GM21390 (cell line): ENCODE measurements at regions not wholly inside any gene's neighbourhood (a gene's known extent, or its start where the extent isn't known, plus 50 kb on each side); places are given as distances from the start of the nearest gene placed in this dataset.

Experiments
- ATAC-seq: cut with Tn5 transposase; IDR thresholded peaks from one replicate; pipeline ENCODE4 v1.9.1; 2021; ENCODE audit not compliant: unreplicated experiment

- ATAC-seq: no peak
Observed at GRCh38 chr4:33171873-33172525, 2451.8 kb downstream of the PCDH7 start.

DNA sequence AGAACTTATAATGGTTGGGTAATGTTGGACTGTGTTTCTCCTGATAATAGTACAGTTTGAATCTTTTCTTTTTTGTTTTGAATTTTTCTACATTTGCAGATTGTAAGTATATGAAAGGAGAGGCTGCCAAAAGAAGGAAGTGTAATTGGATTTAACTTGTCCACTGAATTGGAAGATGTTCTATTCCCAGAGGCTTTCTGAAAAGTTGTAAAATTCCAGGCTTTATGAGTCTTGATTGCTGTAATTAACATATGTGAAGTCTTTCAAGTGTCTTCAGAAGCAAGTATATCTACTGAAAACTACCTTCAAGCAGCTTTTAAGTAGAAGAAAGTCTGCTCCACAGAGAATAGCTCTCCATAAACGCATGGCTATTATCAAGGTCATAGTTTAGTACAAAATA is 2456.4 kb downstream of the PCDH7 start:
- ATAC-seq: no peak

- peak; percentile 78 for ATAC-seq
Observed at GRCh38 chr4:33184657-33185290, 2464.6 kb downstream of the PCDH7 start.

- peak; percentile 41 for ATAC-seq
Observed at GRCh38 chr4:33187035-33187434, 2466.9 kb downstream of the PCDH7 start.

DNA sequence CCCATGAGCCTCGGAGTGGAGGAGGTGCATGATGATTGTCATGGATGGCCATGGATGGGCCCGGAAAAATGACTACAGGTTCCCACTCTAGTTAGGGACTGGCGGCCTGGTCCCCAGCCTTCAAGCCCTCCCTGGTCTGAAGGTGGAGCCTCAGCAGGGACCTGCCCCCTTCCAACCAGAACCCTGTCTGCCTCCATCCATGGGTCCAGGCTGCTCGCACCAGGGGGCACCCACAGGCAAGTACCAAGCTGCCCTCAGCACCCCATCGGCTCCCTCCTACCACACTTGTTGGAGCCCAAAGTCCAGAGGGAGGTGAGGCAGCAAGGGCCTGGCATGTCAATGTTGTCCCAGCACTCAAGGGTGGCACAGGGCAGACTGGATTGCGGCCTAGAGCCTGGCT is 2468.6 kb downstream of the PCDH7 start:
- no peak for ATAC-seq

DNA sequence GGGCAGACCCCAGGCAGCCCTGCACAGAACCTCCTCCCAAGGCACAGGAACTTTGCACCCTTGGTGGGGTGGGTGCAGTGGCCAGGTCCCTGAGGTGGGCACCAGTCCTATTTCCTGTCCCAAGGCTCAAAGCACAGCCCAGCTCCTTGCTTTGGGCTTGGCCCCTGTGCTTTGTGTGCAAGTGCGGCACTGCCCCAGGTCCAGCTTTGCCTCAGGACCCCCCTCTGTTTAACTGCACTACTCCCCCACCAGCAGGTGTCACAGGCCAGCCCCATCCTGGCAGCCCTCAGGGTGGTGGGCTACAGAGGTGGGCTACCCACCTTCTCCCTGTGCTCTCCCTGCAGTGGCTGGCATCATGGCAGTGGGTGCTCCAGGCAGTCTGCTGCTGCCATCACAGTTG is 2469.0 kb downstream of the PCDH7 start:
- ATAC-seq: no peak

DNA sequence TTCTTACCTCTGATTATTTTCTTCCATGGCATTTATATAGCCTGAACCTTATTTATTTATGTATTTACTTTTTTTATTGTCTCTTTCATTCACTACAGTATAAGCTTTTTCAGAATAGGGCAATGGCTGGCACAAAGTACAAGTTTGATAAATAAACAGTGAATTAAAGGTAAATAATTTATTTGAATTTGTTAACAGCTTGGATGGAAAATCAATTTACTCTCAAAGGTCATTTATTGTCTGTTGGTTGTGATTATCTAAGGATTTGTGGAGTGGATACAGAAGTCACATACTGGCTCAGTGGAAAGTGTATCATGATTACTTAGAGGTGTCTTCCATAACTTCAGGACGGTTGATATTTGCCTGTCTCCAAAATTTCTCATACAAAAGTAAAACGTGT is 2472.9 kb downstream of the PCDH7 start:
- ATAC-seq: no peak

- ATAC-seq: no peak
Observed at GRCh38 chr4:33200377-33200776, 2480.2 kb downstream of the PCDH7 start.

DNA sequence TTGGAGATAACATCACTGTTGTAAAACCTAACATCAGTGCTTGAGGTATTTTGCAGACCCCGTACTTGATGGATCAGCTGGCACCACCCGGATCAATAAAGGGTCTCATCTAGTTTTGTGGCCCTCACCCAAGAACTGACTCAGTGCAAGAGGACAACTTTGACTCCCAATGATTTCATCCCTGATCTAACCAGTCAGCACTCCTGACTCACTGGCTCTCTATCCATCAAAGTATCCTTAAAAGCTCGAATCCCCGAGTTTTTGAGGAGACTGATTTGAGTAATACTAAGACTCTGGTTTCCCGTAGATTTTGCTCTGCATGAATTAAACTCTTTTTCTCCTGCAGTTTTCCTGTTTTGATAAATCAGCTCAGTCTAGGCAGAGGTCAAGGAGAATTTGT is 2498.1 kb downstream of the PCDH7 start:
- ATAC-seq: no peak

DNA sequence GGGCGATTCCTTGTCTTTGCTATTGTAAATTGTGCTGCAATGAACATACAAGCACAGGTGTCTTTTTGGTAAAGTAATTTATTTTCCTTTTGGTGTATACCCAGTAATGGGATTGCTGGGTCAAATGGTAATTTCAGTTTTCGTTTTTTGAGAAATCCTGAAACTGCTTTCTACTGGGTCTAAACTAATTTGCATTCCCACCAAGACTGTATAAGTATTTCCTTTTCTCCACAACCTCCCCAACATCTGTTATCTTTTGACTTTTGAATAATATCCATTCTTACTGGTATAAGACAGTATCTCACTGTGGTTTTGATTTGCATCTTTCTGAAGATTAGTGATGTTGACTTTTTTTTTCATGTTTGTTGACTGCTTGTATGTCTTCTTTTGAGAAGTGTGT is 2506.0 kb downstream of the PCDH7 start:
- ATAC-seq: no peak

GRCh38 chr4:33226783-33227182 is 2506.6 kb downstream of the PCDH7 start:
- ATAC-seq: no peak

DNA sequence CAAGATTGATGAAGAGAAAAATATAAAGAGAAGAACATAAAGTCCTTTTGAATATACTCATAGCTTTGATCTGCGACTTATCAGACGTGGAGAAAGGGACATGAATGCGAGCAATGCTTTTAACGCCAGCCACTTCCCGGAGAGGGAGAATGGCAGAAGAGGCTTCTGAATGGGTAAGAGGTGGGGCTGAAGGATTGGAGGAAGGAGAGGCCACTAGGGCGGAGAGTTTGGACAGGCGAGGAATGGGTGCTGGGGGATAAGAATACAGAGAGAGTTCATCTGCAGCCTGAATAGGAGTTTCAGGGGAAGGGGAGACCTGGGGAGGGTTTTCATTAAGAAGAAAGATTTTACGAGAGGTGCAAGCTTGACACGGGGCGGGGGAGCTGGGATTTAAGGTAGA is 2534.9 kb downstream of the PCDH7 start:
- no peak for ATAC-seq

- ATAC-seq: no peak
Observed at GRCh38 chr4:33255507-33255906, 2535.3 kb downstream of the PCDH7 start.

DNA sequence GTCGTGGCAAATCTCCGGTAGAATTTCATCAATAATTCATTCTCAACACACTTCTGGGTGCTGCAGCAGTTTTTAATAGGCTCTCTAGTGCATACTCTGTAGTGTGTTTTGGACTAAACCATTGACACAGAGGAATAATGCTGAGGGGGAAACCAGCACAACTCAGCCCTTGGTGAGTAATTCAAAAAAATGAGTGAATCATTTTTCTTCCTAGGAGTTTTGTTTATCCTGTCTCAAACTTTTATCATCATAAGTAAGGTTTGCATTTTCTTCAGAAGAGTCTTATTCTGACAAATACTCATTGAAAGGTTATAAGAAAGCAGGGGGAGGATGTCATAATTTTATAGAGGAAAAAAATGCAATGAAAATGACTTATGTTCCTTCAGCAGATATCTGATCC is 2542.7 kb downstream of the PCDH7 start:
- no peak for ATAC-seq

DNA sequence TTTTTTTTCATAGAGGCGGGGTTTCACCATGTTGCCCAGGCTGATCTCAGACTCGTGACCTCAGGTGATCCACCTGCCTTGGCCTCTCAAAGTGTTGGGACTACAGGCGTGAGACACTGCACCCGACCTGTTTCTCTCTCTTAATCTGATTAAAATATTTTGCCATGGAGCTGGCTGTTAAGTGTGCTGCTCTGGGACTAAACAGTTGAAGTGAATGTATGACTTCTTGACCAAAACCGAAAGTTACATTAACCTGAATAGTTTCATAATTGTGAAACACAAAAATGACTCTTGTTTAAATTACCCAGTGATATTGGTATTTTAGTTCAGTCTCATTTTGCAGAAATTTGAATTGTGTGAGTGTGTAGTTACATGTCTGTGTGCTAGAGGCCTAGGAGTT is 2548.6 kb downstream of the PCDH7 start:
- no peak for ATAC-seq

DNA sequence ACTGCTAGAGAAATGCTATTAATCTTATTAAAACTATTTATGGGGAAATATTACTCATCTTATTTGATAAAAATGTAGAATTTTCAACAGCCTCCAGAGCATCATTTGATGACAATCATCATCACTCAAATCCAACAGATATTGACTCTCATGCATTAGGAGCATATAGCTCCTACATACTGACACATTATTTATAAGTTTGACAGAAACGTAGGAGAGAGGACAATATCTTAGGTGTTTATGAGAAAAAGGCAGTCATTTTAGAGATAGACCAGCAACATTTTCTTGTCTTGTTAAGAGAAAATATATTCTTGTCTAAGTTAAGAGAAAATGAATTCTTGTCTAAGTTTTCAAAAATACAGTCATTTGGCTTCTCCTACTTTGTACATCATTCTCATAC is 2550.2 kb downstream of the PCDH7 start:
- no peak for ATAC-seq

GRCh38 chr4:33272722-33273121 is 2552.6 kb downstream of the PCDH7 start:
- ATAC-seq: no peak

DNA sequence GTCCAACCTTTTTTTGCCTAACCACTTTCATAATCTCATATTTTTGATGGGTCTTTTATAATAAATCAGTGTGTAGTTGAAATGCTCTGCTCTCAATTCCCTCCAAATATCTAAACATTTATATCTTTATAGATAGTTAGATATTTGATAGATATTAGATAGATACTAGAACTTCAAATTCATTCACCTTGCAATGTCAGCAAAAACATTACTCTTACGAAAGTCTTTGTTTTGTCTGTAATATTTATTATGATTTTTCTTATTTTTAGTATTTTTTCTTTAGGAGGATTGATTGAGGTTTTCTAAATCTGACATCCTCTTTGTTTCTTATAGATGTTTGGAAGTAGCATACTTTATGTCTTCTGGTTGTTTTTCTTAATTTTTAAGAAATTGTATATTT is 2563.6 kb downstream of the PCDH7 start:
- no peak for ATAC-seq

GRCh38 chr4:33296876-33297455 is 2576.8 kb downstream of the PCDH7 start:
- no peak for ATAC-seq

DNA sequence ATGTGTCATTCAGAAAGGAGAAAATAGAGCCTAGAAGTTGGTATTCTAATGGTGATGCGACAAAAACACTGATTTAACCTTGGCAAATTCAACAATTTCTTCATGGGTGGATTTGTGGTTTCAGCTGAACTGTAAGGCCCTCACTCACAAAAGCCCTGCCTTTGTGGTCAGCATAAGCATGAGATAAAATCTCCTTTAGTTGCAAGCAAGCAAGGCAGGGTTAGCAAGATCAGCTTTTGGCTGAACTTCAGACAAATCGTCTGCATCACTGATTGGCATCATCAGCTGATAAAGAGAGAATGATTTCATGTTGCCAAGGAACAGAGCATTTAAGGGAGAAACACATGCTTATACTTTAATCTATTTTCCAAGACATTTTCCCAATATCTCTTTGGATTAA is 2582.2 kb downstream of the PCDH7 start:
- ATAC-seq: no peak

GRCh38 chr4:33306131-33306530 is 2586.0 kb downstream of the PCDH7 start:
- ATAC-seq: no peak

GRCh38 chr4:33316033-33316432 is 2595.9 kb downstream of the PCDH7 start:
- no peak for ATAC-seq

- no peak for ATAC-seq
Observed at GRCh38 chr4:33316578-33316977, 2596.4 kb downstream of the PCDH7 start.
